ENCODE measurements at regions not wholly inside any gene's neighbourhood (a gene's known extent, or its start where the extent isn't known, plus 50 kb on each side); places are given as distances from the start of the nearest gene placed in this dataset.
"Not testable (repeated sequence)": the region's sequence is repeated elsewhere in the genome, so short reads cannot be mapped to it uniquely, and the experiment has no call there.

DNA sequence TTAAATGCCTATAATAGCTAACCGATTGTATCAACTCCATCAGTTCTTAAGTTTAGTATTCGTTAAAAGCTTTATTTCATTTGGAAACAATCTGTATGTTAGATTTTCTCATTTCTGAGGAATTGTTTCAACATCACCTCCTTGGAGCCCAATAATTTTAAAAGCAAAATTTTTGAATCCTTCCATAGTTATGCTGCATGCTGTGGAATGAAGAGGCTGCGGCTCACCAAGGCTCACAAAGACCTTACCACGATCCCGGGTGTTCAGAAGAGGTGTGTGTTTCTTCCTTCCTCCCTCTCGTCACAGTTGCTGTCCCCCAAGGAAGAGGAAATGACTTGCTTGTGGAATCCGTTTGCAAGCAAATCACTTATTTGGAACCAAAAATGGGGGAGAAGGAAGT, 143.8 kb downstream of the FGF1 start:
- peak; percentile 5 for DNase-seq

DNA sequence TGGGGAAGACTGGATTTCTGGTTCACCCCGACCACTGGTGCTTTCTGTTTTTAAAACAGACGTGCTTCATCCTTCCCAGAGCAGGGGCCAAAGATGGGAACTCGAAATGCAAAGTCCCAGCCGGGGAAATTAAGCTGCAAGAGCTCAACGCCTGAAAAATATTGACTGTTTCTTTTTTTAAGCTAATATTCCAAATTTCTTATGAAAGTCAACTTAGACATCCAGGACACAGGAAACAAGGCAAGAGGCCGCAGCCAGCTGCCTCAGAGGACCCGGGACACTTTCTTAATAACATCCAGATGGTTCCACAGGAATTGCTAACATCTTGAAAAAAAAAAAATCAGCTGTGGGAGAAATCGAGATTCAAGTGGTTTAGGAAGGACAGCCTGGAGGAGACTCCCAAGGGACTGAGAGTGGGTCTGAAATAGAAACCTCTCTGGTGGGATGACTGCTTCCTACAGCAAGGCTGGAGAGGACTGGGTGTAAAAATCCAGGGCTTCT, 144.9 kb downstream of the FGF1 start:
- peak; percentile 11 for DNase-seq

DNA sequence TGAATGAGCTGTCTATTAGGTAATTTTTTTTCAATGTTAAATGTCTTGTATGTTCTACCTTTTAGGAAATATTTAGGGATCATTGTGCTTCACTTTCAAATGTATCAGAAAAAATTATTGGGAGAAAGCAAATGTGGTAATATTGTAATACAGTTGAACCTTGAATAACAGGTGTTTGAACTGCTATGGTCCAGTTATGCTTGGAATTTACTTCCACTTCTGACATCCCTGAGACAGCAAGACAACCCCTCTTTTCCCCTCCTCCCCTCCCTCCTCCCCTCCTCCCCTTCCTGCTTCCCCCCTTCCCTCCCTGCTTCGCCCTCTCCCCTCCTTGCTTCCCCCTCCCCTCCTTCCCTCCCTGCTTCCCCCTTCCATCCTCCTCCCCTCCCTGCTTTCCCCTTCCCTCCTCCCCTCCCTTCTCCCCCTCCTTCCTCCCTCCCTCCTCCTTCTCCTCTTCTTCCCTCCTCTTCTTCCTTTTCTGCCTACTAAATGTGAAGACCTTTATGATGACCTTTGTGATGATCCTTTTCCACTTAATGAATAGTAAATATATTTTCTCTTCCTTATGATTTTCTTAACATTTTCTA, 146.6 kb downstream of the FGF1 start:
- no peak for DNase-seq

DNA sequence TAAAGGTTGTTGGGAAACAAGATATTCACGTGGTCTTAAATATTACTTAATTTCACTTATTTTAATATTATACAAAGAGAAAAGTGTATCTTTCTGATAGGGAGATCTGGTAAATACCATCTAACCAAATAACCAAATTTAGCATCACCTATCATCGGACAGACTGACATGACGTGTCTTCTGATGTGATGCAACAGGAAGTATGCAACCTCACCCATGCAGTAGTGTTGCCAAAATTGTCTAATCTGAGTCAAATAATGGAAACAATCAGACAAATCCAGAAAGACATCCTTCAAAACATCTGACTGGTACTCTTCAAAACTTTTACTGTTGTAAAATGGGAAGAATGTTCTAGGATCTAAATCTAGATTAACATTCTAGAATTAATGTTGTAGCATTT, 148.0 kb downstream of the FGF1 start:
- DNase-seq: no peak

DNA sequence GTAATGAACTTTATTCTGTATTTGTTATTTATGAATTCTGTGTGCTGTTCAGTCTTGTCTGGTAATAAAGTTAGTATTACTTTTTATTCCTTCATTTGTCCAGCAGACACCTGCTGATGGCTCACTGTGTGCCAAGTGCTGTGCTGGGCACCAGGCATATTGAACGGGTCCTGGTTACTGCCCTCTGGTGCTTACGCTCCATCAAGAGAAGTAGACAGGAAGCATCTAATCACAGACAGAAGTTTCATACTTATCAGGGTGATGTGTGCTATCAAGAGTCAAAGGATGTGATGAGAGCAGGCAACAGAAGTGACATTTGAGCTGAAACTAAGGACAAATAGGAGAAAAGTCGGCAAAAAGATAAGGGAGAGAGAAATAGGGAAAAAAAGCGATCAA, 153.1 kb downstream of the FGF1 start:
- DNase-seq: no peak

DNA sequence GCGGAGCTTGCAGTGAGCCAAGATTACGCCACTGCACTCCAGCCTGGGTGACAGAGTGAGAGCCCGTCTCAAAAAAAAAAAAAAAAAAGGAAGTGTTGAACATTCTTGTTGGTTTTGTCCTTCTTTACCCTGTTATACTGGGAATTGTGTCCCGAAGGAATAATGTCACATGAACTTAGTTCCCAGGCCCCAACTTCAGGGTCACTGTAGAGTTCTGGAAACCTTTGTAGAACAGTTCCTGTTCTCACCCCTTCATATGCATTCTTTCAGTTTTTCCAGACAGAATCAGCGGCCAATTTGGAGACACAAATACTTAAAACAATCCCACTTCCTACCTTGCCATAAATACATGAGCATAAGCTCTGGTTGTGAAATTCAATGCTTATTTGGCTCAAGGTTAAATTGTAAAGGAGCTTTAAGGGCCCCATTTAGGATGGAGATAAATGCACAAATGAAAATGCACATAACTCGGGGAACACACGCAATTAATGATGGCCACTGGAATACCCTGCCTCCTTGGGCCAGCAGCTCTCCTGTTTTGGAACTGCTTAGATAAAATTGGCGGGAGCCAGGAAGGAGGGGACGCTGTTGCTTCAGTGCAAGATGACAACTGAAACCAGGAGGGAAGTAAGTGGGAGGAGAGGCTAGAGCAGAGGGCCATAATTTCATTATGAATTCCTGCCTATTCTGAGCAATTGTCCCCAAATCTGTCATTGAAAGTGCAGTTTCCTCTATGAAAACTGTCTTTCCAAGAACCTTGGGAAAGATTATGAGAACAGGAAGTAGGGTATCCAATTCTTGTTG, 153.7 kb downstream of the FGF1 start:
- DNase-seq: no peak

DNA sequence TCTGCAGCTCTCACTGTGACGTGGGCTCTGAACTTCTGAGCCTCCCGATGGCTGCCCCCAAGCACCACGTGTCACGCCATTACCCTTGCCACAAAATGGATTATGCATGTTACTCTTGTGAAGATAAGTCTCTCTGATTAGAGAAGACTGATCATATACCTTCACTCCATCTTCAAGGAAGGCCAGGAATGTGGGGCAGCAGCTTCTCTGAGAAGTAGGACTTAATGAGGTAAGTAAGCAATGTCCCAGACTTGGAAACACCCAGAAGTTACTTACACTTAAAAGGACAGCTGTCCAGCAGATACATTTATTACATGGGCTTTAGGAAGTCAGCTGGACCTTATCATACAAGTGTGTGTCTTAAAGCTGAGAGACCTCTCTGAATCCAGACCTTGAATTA, 155.0 kb downstream of the FGF1 start:
- no peak for DNase-seq

DNA sequence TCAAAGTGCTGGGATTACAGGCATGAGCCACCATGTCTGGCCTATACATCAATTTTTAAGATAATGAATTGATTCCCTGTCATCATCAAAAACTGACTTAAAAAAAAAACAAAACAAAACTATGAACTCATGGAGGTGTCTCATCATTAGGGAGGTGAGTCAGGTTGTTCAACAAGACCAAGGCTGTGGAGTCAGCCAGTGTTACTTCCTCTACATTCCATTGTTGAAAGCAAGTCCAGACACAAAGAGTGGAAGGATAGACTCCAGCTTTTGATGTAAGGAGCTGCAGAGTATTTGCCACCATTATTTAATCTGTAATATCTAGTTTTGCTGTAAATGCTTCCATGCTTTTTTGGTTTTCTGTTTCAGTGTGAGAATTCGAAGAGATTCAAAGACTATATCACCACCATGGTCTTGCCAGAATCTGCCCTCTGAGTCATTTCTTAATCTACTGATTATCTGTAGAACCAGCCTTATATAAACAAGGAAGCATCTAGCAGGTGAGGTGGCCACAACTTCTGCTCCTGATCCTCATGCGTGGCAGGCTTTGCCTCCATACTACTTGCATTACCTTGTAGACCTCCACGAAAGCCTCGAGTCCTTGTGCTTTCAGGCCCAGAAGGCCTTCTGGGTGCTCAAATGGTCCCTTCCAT, 156.1 kb downstream of the FGF1 start:
- DNase-seq: no peak

DNA sequence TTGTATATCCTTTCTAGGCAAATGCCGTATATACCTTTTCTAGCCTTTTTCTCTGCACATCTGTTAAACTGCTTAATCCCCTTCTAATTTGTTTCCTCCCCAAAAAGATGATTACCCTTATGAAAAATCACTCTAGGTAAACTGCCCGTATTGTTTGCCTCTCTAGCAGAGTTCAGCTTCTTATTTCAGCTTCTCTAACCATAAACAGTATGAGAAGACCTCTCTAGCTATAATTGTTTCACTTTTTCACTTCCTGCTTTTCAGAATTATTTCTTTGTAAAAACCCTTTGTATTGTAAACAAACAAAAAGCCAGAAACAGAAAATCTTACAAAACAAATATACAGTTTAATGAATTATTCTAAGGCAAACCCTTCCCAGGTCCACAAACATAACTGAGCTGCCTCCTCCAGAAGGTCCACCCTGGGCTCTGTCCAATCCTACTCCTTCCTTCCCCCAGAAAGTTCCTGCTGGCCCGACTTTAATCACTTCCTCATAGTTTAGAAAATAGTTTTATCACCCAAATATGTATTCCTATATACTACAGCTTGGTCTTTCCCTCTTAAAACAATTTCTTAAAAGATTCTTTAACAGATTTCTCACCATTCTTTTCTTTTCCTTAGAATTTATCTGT, 158.1 kb downstream of the FGF1 start:
- DNase-seq: no peak

DNA sequence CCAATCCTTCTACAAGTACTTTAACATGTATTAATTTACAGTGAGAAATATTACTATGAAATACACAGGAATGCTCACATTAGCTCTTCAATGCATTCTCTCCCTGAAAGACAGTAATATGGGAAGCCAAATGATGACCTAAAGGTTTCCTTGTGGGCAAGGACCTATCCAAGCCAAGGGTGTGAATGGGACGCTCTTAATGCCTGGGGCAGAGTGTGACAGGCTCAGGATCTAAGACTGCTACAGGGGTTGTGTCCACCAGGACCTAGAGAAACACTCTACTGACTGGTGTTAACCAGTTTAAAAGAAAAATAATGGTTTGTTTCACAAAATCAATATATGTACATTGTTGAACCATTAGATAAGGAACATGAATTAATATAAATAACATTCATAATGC, 158.7 kb downstream of the FGF1 start:
- DNase-seq: no peak

DNA sequence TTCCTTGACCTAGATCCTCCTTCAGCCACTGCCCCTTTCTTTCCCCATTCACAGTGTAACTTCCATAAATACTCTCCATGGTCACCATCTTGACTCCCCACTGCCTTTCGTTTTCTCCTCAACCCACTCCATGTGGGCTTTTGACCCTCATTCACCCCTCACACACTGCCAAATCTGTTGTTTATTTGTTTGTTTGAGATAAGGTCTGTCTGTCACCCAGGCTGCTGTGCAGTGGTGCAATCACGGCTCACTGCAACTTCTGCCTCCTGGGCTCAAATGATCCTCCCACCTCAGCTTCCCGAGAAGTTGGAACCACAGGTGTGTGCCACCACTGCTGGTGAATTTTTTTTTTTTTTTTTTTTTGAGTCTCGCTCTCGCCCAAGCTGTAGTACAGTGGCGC, 162.9 kb downstream of the FGF1 start:
- DNase-seq: no peak

DNA sequence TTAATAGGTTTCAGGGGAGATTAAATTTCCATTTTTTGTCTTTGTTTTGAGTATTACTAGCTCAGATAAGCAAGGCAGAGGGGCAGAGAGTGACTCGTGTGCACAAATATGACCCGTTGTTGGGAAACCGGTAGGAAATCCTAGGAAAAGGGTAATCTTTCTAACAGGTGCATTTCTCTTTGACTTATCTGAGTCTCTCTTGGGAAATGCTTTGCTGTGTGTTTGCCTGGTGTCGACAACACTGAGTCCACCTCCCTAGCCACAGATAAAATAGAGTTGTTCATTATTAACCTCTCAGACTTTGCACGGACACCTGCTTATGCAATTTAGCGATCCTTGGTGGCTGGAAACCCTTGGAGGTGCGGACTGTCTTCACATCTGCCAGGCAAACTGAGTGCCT, 164.2 kb downstream of the FGF1 start:
- no peak for DNase-seq

DNA sequence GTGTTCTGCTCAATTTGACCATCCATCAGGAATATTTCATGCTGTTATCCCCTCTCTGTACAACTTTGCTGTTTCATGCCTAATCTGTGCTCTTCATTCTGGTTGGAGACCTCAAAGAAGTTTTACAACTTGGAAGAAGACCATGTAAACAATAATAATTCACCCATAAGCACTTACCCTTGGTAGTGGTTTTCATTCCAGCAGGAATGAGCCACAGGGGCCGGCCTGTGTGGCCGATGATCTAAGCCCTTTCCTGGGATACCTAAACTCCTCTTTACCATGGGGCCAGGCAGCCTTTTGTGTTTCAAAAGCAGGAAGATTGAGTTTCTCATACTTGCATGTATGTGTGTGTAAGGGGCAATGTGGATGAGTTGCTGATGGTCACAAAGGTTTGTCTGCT, 165.0 kb downstream of the FGF1 start:
- no peak for DNase-seq

DNA sequence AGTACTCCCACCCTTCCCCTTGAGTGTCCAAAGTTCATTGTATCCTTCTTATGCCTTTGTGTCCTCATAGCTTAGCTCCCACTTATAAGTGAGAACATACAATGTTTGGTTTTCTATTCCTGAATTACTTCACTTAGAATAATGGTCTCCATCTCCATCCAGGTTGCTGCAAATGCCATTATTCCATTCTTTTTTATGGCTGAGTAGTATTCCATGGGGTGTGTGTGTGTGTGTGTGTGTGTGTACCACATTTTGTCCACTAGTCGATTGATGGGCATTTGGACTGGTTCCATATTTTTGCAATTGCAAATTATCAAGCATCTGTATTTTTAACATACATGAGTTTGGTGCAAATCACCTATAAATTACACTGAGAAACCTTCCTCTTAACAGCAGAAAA, 166.0 kb downstream of the FGF1 start:
- not testable (repeated sequence) for DNase-seq

DNA sequence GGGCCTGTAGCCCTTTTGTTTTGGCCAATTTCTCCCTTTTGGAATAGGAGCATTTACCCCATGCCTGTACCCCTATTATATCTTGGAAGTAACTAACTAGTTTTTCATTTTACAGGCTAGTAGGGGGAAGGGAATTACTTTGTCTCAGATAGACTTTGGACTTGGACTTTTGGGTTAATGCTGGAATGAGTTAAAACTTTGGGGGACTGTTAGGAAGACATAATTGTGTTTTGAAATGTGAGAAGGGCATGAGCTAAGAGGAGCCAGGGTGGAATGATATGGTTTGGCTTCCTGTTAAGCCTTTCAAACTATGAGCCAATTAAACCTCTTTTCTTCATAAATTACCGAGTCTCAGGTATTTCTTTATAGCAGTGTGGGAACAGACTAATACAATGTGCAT, 168.1 kb downstream of the FGF1 start:
- DNase-seq: no peak

DNA sequence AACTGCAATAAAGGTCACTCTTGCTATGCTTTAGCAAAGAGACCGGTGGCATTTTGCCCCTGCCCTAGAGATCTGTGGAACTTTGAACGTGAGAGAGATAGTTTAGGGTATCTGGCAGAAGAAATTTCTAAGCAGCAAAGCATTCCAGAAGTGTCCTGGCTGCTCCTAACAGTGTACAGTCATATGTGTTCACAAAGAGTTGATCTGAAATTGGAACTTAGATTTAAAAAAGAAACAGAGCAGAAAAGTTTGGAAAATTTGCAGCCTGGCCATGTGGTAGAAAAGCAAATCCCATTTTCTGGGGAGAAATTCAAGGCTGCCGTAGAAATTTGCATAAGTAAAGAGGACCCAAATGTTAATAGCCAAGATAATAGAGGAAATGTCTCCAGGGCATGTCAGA, 169.2 kb downstream of the FGF1 start:
- DNase-seq: no peak

DNA sequence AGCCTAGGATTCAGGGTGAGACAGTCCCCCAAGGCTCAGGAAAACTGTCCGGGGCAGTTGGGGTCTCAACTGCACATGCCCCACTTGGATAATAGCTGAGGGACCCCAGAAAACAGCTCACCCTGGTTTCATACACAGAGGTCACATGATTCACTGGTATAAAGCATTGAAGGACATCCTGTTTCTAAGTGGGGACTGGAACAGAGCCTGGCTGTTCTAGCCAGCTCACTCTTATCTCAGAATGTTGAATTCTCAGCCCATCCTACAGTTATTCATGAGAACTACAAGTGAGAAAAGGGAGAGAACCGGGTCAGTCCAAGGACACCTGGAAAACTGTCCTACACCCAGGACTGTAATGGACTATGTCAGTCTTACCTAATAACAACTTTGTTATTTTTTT, 170.9 kb downstream of the FGF1 start:
- peak; percentile 47 for DNase-seq

DNA sequence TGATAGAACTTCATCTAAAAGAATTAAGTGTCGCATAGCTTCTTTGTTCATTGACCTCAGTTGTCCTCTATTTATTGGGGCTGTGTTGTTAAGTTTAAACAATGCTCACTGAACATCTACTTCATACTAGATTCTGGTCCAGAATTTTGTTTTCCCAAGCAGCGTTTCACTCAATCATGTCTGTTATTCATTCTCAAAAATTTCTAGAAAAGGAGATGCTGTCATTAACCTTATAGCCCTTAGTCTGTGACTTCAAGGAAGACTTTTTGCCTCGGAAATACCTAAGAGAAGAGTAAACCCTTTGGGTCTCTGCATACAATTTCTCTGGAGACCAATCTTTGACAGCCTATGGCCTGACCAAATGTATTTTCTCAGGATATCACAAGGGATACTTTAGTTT, 171.7 kb downstream of the FGF1 start:
- no peak for DNase-seq

DNA sequence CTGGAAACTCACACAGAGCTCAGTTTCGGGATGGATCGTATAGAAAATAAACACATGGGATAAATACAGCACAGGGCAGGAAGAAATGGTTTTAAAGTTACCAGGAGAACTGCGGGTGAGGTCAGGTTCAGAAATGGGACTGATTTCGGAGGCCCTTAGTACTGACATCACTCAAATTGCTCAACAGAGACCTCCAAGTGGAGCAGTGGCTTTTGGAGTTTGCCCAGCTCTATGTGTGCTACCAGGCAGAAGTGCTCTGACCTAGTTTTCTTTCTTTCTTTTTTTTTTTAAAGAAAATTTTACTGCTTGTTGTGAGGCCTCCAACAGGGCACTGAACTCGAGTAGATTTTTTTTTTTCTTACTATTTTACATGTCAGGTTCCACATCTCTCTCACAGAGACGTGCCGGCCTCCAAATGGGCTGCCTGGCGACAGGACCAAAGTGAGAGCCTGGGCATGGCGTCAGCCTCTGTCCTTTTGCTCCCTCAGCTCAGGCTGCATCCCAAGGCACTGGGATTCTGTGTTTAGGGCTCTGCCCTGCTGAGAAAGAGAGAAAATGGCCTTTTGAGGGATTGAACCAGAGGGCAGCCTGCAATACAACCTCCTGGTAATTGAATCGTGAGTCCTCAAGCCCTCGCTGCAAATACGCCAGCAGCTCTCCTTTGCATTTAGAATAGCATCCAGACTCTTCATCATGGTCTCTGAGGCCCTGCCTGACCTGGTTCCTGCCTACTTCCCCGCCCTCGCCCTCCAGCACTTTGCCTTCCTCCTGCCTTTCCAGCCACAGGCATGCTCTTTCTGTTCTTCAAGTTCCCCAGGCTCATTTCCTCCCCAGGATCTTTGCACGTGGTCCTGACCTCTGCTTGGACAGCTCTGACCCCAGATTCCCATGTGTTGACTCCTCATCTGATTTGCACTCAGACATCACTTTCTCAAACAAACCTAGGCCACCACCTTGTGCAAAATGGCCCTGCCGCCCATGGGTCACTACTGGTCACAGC, 173.5 kb downstream of the FGF1 start:
- DNase-seq: no peak

DNA sequence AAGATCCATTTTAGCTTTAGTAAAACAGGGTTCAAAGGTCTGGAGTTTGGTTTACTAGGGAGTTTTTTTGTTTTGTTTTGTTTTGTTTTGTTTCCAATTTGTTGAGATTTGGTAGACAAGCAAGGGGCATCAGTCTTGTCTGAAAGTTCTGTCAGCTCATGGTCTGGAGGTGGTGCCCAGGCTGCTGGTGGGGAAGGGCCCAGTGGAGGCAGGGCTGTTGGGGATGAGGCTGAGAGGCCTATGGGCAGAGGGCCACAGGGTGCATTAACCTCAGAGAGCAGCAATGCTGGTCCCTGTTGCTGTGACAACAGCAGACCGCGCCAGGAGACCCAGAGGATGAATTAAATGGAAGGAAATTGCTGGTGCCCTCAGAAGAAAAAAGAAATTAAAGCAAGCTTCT, 174.5 kb downstream of the FGF1 start:
- DNase-seq: no peak

DNA sequence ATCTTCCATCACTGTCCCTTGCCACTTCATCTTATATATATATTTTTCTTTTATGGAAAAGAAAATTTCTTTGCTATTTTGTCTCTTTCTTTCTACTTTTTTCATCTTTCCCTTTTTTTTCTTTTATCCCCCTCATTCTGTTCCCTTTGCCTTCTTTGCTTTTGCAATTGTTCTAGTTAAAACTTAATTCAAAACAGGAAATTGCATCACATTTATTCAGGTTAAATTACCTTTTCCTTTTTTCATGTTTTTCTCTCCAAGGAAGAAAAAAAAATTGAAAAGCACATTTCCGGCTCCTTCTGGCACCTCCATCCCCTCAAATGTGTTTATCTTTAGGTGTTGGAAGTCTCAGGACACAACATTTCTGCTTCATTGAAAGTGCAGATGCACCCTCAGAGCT, 176.9 kb downstream of the FGF1 start:
- DNase-seq: no peak

DNA sequence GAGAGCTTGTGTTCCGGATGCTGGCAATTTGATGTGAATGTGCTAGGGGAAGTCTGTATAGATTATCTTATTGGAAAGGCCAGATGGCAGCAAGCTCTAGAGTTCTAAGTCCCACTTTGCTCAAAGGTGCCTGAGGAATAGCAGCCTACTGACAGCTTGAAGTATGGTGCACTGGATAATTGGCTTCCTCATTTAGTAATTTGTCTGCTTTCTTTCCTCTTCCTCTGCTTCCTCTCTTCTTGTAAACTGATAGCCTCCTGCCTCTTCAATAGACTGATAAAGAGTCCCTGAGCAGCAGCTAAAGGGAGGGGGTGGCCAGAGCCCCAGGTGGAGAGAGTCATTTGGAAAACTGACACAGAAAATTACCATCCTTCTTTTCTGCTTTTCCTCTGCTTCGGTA, 177.3 kb downstream of the FGF1 start:
- no peak for DNase-seq

Measured in activated CD8-positive, alpha-beta memory T cell treated with anti-CD3 and anti-CD28 coated beads for 24 hours (primary cell).